MM.1S (cell line): ENCODE measurements at regions not wholly inside any gene's neighbourhood (a gene's known extent, or its start where the extent isn't known, plus 50 kb on each side); places are given as distances from the start of the nearest gene placed in this dataset.

ENCODE experiments used
- DNase-seq: peaks from one replicate; pipeline ENCODE4 v3.0.0-alpha.2; 2015
- H2AFZ ChIP-seq: fragments of 300-600 bp; sonication (generic); 2 replicates; pipeline ENCODE4 v1.6.0; 2016; ENCODE audit warnings: antibody characterized with exemption, low read length
- H3F3A ChIP-seq: fragments of 300-600 bp; sonication (generic); 2 replicates; pipeline ENCODE4 v1.6.1; 2016; ENCODE audit warnings: mild to moderate bottlenecking, antibody characterized with exemption, low read length, moderate library complexity, mixed read lengths; ENCODE audit not compliant: insufficient read depth
- H3K27ac ChIP-seq: fragments of 300-600 bp; sonication (generic); 2 replicates; pipeline ENCODE4 v1.5.1; 2016; ENCODE audit warnings: mild to moderate bottlenecking, low read length
- H3K27me3 ChIP-seq: fragments of 300-600 bp; sonication (generic); replicated peaks from 2 replicates; pipeline ENCODE4 v1.6.0; 2016; ENCODE audit warnings: low read length; ENCODE audit not compliant: insufficient read depth
- H3K36me3 ChIP-seq: fragments of 300-600 bp; sonication (generic); replicated peaks from 2 replicates; pipeline ENCODE4 v1.6.1; 2016; ENCODE audit warnings: mild to moderate bottlenecking, low read length, mixed read lengths; ENCODE audit not compliant: insufficient read depth
- H3K4me1 ChIP-seq: fragments of 300-600 bp; sonication (generic); 2 replicates; pipeline ENCODE4 v1.6.1; 2016; ENCODE audit warnings: low read length, mixed read lengths
- H3K4me2 ChIP-seq: fragments of 300-600 bp; sonication (generic); 2 replicates; pipeline ENCODE4 v1.6.0; 2016; ENCODE audit warnings: low read depth, low read length
- H3K4me3 ChIP-seq: fragments of 300-600 bp; sonication (generic); 2 replicates; pipeline ENCODE4 v1.5.1; 2016; ENCODE audit warnings: low read length, mixed read lengths
- H3K79me2 ChIP-seq: fragments of 300-600 bp; sonication (generic); 2 replicates; pipeline ENCODE4 v1.6.1; 2016; ENCODE audit warnings: mixed run types, low read length, mixed read lengths
- H3K9ac ChIP-seq: fragments of 300-600 bp; sonication (generic); 2 replicates; pipeline ENCODE4 v1.6.1; 2016; ENCODE audit warnings: low read length, mixed read lengths
- H3K9me2 ChIP-seq: fragments of 300-600 bp; sonication (generic); replicated peaks from 2 replicates; pipeline ENCODE4 v1.6.1; 2016; ENCODE audit warnings: mild to moderate bottlenecking, low read length, mixed read lengths; ENCODE audit not compliant: insufficient read depth
- H3K9me3 ChIP-seq: fragments of 300-600 bp; sonication (generic); replicated peaks from 2 replicates; pipeline ENCODE4 v1.6.1; 2016; ENCODE audit warnings: mild to moderate bottlenecking, low read length, mixed read lengths; ENCODE audit not compliant: insufficient read depth
- H4K20me1 ChIP-seq: fragments of 300-600 bp; sonication (generic); 2 replicates; pipeline ENCODE4 v1.6.1; 2016; ENCODE audit warnings: mild to moderate bottlenecking, low read length, moderate library complexity, mixed read lengths; ENCODE audit not compliant: insufficient read depth
- EZH2 ChIP-seq: fragments of 300-600 bp; sonication (generic); optimal IDR thresholded peaks from 2 replicates; pipeline ENCODE3; 2017; ENCODE audit warnings: low read depth, mild to moderate bottlenecking, antibody characterized with exemption, low read length, mixed read lengths
- EZH2phosphoT487 ChIP-seq: fragments of 300-600 bp; sonication (generic); IDR thresholded peaks from 2 replicates; pipeline ENCODE4 v1.6.1; 2018; ENCODE audit warnings: antibody characterized with exemption, low read length
- TF ChIP-seq, protein P1 (sequence below): fragments of 300-600 bp; sonication (generic); IDR thresholded peaks from 2 replicates; pipeline ENCODE4 v1.5.1; 2016; ENCODE audit warnings: antibody characterized with exemption, low read length, mixed read lengths

GRCh38 chr14:71636820-71637471 is 295.3 kb upstream of the RGS6 start:
- H4K20me1 ChIP-seq = no peaks in the 10 kb centered on the region
- no peaks in the 10 kb centered on the region for H3K79me2 ChIP-seq
- H3K36me3 ChIP-seq = no peaks in the 10 kb centered on the region
- peak; percentile 34 for DNase-seq
- no peak overlapping the region; the same call in 1 of the 2 replicates for H3K27ac ChIP-seq
- no peaks in the 10 kb centered on the region for H3K27me3 ChIP-seq
- H3K9me3 ChIP-seq = no peaks in the 10 kb centered on the region
- H2AFZ ChIP-seq = no peak overlapping the region
- no peaks in the 10 kb centered on the region for H3F3A ChIP-seq
- peak overlapping the region; percentile 29; the same call in 1 of the 2 replicates for H3K4me2 ChIP-seq
- H3K4me1 ChIP-seq = peaks cover 13% of the 10 kb centered on the region; the same call in 1 of the 2 replicates
- H3K9ac ChIP-seq = no peak overlapping the region
- TF ChIP-seq, protein P1, sequence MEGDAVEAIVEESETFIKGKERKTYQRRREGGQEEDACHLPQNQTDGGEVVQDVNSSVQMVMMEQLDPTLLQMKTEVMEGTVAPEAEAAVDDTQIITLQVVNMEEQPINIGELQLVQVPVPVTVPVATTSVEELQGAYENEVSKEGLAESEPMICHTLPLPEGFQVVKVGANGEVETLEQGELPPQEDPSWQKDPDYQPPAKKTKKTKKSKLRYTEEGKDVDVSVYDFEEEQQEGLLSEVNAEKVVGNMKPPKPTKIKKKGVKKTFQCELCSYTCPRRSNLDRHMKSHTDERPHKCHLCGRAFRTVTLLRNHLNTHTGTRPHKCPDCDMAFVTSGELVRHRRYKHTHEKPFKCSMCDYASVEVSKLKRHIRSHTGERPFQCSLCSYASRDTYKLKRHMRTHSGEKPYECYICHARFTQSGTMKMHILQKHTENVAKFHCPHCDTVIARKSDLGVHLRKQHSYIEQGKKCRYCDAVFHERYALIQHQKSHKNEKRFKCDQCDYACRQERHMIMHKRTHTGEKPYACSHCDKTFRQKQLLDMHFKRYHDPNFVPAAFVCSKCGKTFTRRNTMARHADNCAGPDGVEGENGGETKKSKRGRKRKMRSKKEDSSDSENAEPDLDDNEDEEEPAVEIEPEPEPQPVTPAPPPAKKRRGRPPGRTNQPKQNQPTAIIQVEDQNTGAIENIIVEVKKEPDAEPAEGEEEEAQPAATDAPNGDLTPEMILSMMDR = no peak
- TF ChIP-seq EZH2 = no peak
- no peak for TF ChIP-seq EZH2phosphoT487
- H3K9me2 ChIP-seq = no peaks in the 10 kb centered on the region
- peak overlapping the region; percentile 29; the same call in 1 of the 2 replicates for H3K4me3 ChIP-seq

GRCh38 chr14:71638523-71639196 is 293.6 kb upstream of the RGS6 start:
- Histone ChIP-seq H3K9me3 (no peaks in the 10 kb centered on the region), H3K27ac (no peak overlapping the region), H3K4me2 (no peak overlapping the region), H4K20me1 (no peaks in the 10 kb centered on the region), H3K4me1 (peaks cover 13% of the 10 kb centered on the region; the same call in 1 of the 2 replicates), H3K4me3 (no peak overlapping the region), H2AFZ (no peak overlapping the region), H3K79me2 (no peaks in the 10 kb centered on the region), H3K27me3 (no peaks in the 10 kb centered on the region), H3K9me2 (no peaks in the 10 kb centered on the region), H3K9ac (no peak overlapping the region), H3K36me3 (no peaks in the 10 kb centered on the region), H3F3A (no peaks in the 10 kb centered on the region)
- TF ChIP-seq EZH2 (no peak), EZH2phosphoT487 (no peak)
- TF ChIP-seq, protein P1 = no peak
- DNase-seq = no peak

DNA sequence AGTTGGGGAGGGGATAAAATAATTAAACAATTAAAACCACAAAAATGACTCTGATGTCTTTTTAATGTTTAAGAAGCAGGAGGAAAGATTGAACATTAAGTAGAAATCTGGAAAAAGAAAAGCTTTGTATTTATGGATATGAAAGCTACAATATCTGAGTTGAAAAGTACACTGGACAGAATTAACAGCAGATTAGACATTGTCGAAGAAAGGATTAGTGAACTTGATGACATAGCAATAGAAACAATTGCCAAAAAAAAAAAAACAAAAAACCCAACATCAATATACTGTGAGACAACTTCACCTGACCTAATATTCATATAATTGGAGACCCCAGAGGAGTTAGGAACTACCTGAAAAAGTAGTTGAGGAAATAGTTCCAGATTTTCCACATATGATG is 289.5 kb upstream of the RGS6 start:
- H4K20me1 ChIP-seq = no peaks in the 10 kb centered on the region
- H3F3A ChIP-seq = no peaks in the 10 kb centered on the region
- H3K4me1 ChIP-seq = no peaks in the 10 kb centered on the region
- TF ChIP-seq, protein P1 = no peak
- TF ChIP-seq EZH2 = no peak
- no peak for TF ChIP-seq EZH2phosphoT487
- no peak overlapping the region for H3K4me2 ChIP-seq
- H3K4me3 ChIP-seq = no peak overlapping the region
- no peak overlapping the region for H2AFZ ChIP-seq
- no peak overlapping the region for H3K27ac ChIP-seq
- no peak for DNase-seq
- H3K79me2 ChIP-seq = no peaks in the 10 kb centered on the region
- no peaks in the 10 kb centered on the region for H3K27me3 ChIP-seq
- no peaks in the 10 kb centered on the region for H3K36me3 ChIP-seq
- no peaks in the 10 kb centered on the region for H3K9me2 ChIP-seq
- no peak overlapping the region for H3K9ac ChIP-seq
- no peaks in the 10 kb centered on the region for H3K9me3 ChIP-seq
